ENCODE measurements at regions not wholly inside any gene's neighbourhood (a gene's known extent, or its start where the extent isn't known, plus 50 kb on each side); places are given as distances from the start of the nearest gene placed in this dataset.

- Histone ChIP-seq H3K4me1 (ENCODE audit: low read length) (no peaks in the 10 kb centered on the region), H3K9ac (ENCODE audit: low read length) (no peak overlapping the region)
Observed at GRCh38 chr4:181559637-181560036, 683.6 kb upstream of the TENM3 start.

GRCh38 chr4:181562399-181562798 is 680.8 kb upstream of the TENM3 start:
- no peaks in the 10 kb centered on the region for H3K9me2 ChIP-seq (replicated peaks; ENCODE audit: insufficient read depth, low read length)
- H3F3A ChIP-seq (ENCODE audit: insufficient read depth, low read length) = no peaks in the 10 kb centered on the region
- H3K27ac ChIP-seq (ENCODE audit: low read length) = no peak overlapping the region
- no peak for TF ChIP-seq CTCF (IDR thresholded peaks at IDR 0.05; ENCODE audit: low read length)
- TF ChIP-seq EZH2phosphoT487 (IDR thresholded peaks at IDR 0.05; ENCODE audit: low read length) = no peak
- TF ChIP-seq EZH2 (optimal IDR thresholded peaks at IDR 0.05; ENCODE audit: low read depth, low read length) = no peak
- H3K4me1 ChIP-seq (ENCODE audit: low read length) = no peaks in the 10 kb centered on the region
- no peaks in the 10 kb centered on the region for H3K9me3 ChIP-seq (replicated peaks; ENCODE audit: insufficient read depth, low read length)
- no peak overlapping the region for H2AFZ ChIP-seq (ENCODE audit: low read length)
- no peaks in the 10 kb centered on the region for H4K20me1 ChIP-seq (ENCODE audit: insufficient read depth, low read length)
- no peaks in the 10 kb centered on the region for H3K27me3 ChIP-seq (replicated peaks; ENCODE audit: insufficient read depth, low read length)
- H3K4me2 ChIP-seq (ENCODE audit: low read depth, low read length) = no peak overlapping the region
- no peak overlapping the region for H3K4me3 ChIP-seq (ENCODE audit: low read length)
- no peaks in the 10 kb centered on the region for H3K36me3 ChIP-seq (replicated peaks; ENCODE audit: insufficient read depth, low read length)
- H3K9ac ChIP-seq (ENCODE audit: low read length) = no peak overlapping the region
- H3K79me2 ChIP-seq (ENCODE audit: low read length) = no peaks in the 10 kb centered on the region
- DNase-seq = no peak

More at GRCh38 chr4:181559637-181560036, 683.6 kb upstream of the TENM3 start:
- no peaks in the 10 kb centered on the region for H4K20me1 ChIP-seq (ENCODE audit: insufficient read depth, low read length)
- no peak overlapping the region for H3K4me3 ChIP-seq (ENCODE audit: low read length)
- TF ChIP-seq EZH2 (optimal IDR thresholded peaks at IDR 0.05; ENCODE audit: low read depth, low read length) = no peak
- TF ChIP-seq CTCF (IDR thresholded peaks at IDR 0.05; ENCODE audit: low read length) = no peak
- no peak for TF ChIP-seq EZH2phosphoT487 (IDR thresholded peaks at IDR 0.05; ENCODE audit: low read length)
- H3K9me2 ChIP-seq (replicated peaks; ENCODE audit: insufficient read depth, low read length) = no peaks in the 10 kb centered on the region
- H3K27me3 ChIP-seq (replicated peaks; ENCODE audit: insufficient read depth, low read length) = no peaks in the 10 kb centered on the region
- H3K79me2 ChIP-seq (ENCODE audit: low read length) = no peaks in the 10 kb centered on the region
- no peaks in the 10 kb centered on the region for H3F3A ChIP-seq (ENCODE audit: insufficient read depth, low read length)
- no peak overlapping the region for H3K27ac ChIP-seq (ENCODE audit: low read length)
- H3K36me3 ChIP-seq (replicated peaks; ENCODE audit: insufficient read depth, low read length) = no peaks in the 10 kb centered on the region
- no peak overlapping the region for H2AFZ ChIP-seq (ENCODE audit: low read length)
- H3K4me2 ChIP-seq (ENCODE audit: low read depth, low read length) = no peak overlapping the region
- H3K9me3 ChIP-seq (replicated peaks; ENCODE audit: insufficient read depth, low read length) = no peaks in the 10 kb centered on the region
- no peak for DNase-seq

GRCh38 chr4:181564625-181565024 is 678.6 kb upstream of the TENM3 start:
- Histone ChIP-seq H3K27me3 (replicated peaks; ENCODE audit: insufficient read depth, low read length) (no peaks in the 10 kb centered on the region), H3K79me2 (ENCODE audit: low read length) (no peaks in the 10 kb centered on the region), H3K4me3 (ENCODE audit: low read length) (no peak overlapping the region), H3K9me2 (replicated peaks; ENCODE audit: insufficient read depth, low read length) (no peaks in the 10 kb centered on the region), H3K4me2 (ENCODE audit: low read depth, low read length) (no peak overlapping the region), H3K4me1 (ENCODE audit: low read length) (no peaks in the 10 kb centered on the region), H3K9ac (ENCODE audit: low read length) (no peak overlapping the region), H3K9me3 (replicated peaks; ENCODE audit: insufficient read depth, low read length) (no peaks in the 10 kb centered on the region), H2AFZ (ENCODE audit: low read length) (no peak overlapping the region), H3K27ac (ENCODE audit: low read length) (no peak overlapping the region), H3K36me3 (replicated peaks; ENCODE audit: insufficient read depth, low read length) (no peaks in the 10 kb centered on the region), H4K20me1 (ENCODE audit: insufficient read depth, low read length) (no peaks in the 10 kb centered on the region), H3F3A (ENCODE audit: insufficient read depth, low read length) (no peaks in the 10 kb centered on the region)
- no peak for TF ChIP-seq CTCF (IDR thresholded peaks at IDR 0.05; ENCODE audit: low read length)
- DNase-seq = no peak

All from MM.1S (cell line).